Liver (tissue), 8 donors: ENCODE measurements at regions not wholly inside any gene's neighbourhood (a gene's known extent, or its start where the extent isn't known, plus 50 kb on each side); places are given as distances from the start of the nearest gene placed in this dataset.

Experiments
- DNase-seq: peaks from one replicate; pipeline ENCODE4 v3.0.0-alpha.2; 2017; ENCODE audit warnings: low spot score
- H3K27ac ChIP-seq, 2 donors: one replicate each; pipeline ENCODE4 v1.7.0; 2013; ENCODE audit warnings: inconsistent platforms in 2 of 2, low read length in 2 of 2, control low read depth in 1 of 2, low read depth in 1 of 2, mild to moderate bottlenecking in 1 of 2
- H3K27me3 ChIP-seq, 4 donors: one replicate each; pipeline versions ENCODE4 v1.6.1 to v1.7.0; 2013; ENCODE audit warnings: low read length in 3 of 4, inconsistent platforms in 1 of 4, mild to moderate bottlenecking in 1 of 4, moderate library complexity in 1 of 4; ENCODE audit not compliant: control insufficient read depth in 4 of 4, insufficient read depth in 4 of 4
- H3K36me3 ChIP-seq, 4 donors: one replicate each; pipeline versions ENCODE4 v1.6.1 to v1.7.0; 2013; ENCODE audit warnings: low read length in 3 of 4, mild to moderate bottlenecking in 3 of 4, low read depth in 1 of 4, moderate library complexity in 1 of 4; ENCODE audit not compliant: control insufficient read depth in 4 of 4, insufficient read depth in 3 of 4
- H3K4me1 ChIP-seq, 4 donors: one replicate each; pipeline versions ENCODE4 v1.6.1 to v1.7.0; 2013; ENCODE audit warnings: low read length in 3 of 4, mild to moderate bottlenecking in 3 of 4, moderate library complexity in 1 of 4; ENCODE audit not compliant: control insufficient read depth in 4 of 4, insufficient read depth in 4 of 4
- H3K4me3 ChIP-seq, 3 donors: one replicate each; pipeline versions ENCODE4 v1.6.1 to v1.7.0; 2013; ENCODE audit warnings: low read length in 3 of 3, control low read depth in 1 of 3, low read depth in 1 of 3, mild to moderate bottlenecking in 1 of 3
- H3K9ac ChIP-seq, 2 donors: one replicate each; pipeline ENCODE4 v1.7.0; 2013; ENCODE audit warnings: low read length in 2 of 2, mild to moderate bottlenecking in 2 of 2, moderate library complexity in 2 of 2, control low read depth in 1 of 2, low read depth in 1 of 2
- H3K9me3 ChIP-seq, 4 donors: one replicate each; pipeline versions ENCODE4 v1.6.1 to v1.7.0; 2013; ENCODE audit warnings: low read length in 3 of 4; ENCODE audit not compliant: control insufficient read depth in 4 of 4
- EGR1 ChIP-seq, 2 donors: IDR thresholded peaks; 2 replicates each; pipeline ENCODE4 v1.6.1; 2016 to 2018; ENCODE audit warnings: antibody characterized with exemption in 2 of 2, low read depth in 2 of 2
- HNF4A ChIP-seq, 2 donors: conservative IDR thresholded peaks; 2 replicates each; pipeline ENCODE4 v1.6.1; 2016; ENCODE audit warnings: antibody characterized with exemption in 2 of 2, mild to moderate bottlenecking in 2 of 2
- HNF4G ChIP-seq: IDR thresholded peaks from 2 replicates; pipeline ENCODE4 v1.6.1; 2016; ENCODE audit warnings: antibody characterized with exemption
- JUND ChIP-seq, 2 donors: IDR thresholded peaks; 2 replicates each; pipeline ENCODE4 v1.6.1; 2016; ENCODE audit warnings: antibody characterized with exemption in 2 of 2
- NR2F2 ChIP-seq: IDR thresholded peaks from 2 replicates; pipeline ENCODE4 v1.6.1; 2016; ENCODE audit warnings: antibody characterized with exemption
- RAD21 ChIP-seq, 2 donors: IDR thresholded peaks; 2 replicates each; pipeline ENCODE4 v1.6.1; 2016; ENCODE audit warnings: antibody characterized with exemption in 2 of 2, mild to moderate bottlenecking in 2 of 2
- RXRA ChIP-seq, 2 donors: IDR thresholded peaks; 2 replicates each; pipeline ENCODE4 v1.6.1; 2017 to 2018; ENCODE audit warnings: antibody characterized with exemption in 2 of 2, mild to moderate bottlenecking in 1 of 2
- TAF1 ChIP-seq: conservative IDR thresholded peaks from 2 replicates; pipeline ENCODE4 v1.6.1; 2016; ENCODE audit warnings: antibody characterized with exemption, mild to moderate bottlenecking
- YY1 ChIP-seq: IDR thresholded peaks from 2 replicates; pipeline ENCODE4 v1.6.1; 2016; ENCODE audit warnings: antibody characterized with exemption, mild to moderate bottlenecking
- WGBS: extraction: QIAGEN DNeasy Blood & Tissue Kit; methylation state at CpG from one replicate; pipeline ENCODE4 v1.1.7; 2013; 5-methylcytosine and 5-hydroxymethylcytosine counted together
- TF ChIP-seq, protein P1 (sequence below): fragments of 150-350 bp; IDR thresholded peaks from 2 replicates; pipeline ENCODE4 v1.5.1; 2017; ENCODE audit warnings: improper control_type of control experiment, low read depth, low read length; ENCODE audit not compliant: missing input control
- donor health status: healthy.
- donor health status: healthy.
- donor health status: healthy.
- donor health status: healthy.
- donor health status: healthy.

DNA sequence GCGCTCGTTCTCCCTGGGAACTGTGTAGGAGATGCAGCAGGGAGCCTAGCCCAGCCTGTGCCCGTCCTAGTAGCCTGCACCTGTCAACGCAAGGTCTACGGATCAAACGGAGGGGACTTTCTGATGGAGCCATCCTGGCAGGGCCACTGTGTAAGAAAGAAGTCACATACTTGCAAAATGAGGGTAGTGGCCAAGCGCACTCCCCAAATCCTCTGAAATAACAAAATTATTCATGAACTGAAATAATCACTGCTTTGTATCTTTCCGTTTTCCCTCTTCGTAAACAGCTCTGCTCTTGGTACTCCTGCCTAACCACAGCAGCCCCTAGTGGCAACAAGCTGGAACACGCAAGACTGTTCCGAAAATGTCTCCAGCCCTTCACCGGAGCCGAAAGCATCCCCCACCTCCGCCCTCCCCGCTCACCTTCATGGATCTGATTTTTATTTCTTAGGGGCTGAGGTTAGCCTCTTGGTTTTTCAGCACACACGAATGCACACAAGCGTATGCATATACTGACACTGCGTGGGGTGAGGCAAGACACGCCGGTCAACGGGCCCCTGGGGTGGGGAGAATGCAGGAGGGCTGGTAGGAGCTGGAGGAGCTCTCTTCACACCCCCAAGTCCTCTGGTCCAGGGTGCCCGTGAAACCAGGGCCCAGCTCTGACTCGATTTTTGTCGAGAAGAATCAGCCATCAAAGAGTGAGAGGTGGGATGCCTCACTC is 100.8 kb downstream of the ABCC12 start:
- H3K9me3 ChIP-seq = no peaks in the 10 kb centered on the region
- DNase-seq = peak; percentile 35
- no peaks in the 10 kb centered on the region for H3K36me3 ChIP-seq
- H3K4me1 ChIP-seq = peaks cover 0 to 6% (median 0%) of the 10 kb centered on the region in 4 donors
- 26% methylated on average over 24 of the region's 24 CpGs for WGBS
- H3K27ac ChIP-seq = no peak overlapping the region
- TF ChIP-seq JUND (IDR thresholded peaks at IDR 0.05) = no peak
- peak; percentile 82 to 88 for TF ChIP-seq RAD21 (IDR thresholded peaks at IDR 0.05)
- no peak for TF ChIP-seq YY1
- TF ChIP-seq, protein P1, sequence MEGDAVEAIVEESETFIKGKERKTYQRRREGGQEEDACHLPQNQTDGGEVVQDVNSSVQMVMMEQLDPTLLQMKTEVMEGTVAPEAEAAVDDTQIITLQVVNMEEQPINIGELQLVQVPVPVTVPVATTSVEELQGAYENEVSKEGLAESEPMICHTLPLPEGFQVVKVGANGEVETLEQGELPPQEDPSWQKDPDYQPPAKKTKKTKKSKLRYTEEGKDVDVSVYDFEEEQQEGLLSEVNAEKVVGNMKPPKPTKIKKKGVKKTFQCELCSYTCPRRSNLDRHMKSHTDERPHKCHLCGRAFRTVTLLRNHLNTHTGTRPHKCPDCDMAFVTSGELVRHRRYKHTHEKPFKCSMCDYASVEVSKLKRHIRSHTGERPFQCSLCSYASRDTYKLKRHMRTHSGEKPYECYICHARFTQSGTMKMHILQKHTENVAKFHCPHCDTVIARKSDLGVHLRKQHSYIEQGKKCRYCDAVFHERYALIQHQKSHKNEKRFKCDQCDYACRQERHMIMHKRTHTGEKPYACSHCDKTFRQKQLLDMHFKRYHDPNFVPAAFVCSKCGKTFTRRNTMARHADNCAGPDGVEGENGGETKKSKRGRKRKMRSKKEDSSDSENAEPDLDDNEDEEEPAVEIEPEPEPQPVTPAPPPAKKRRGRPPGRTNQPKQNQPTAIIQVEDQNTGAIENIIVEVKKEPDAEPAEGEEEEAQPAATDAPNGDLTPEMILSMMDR = peak; percentile 66
- TF ChIP-seq HNF4A (conservative IDR thresholded peaks at IDR 0.05) = no peak
- H3K4me3 ChIP-seq = no peak overlapping the region
- peaks cover 0 to 5% (median 0%) of the 10 kb centered on the region in 4 donors for H3K27me3 ChIP-seq
- no peak overlapping the region for H3K9ac ChIP-seq

DNA sequence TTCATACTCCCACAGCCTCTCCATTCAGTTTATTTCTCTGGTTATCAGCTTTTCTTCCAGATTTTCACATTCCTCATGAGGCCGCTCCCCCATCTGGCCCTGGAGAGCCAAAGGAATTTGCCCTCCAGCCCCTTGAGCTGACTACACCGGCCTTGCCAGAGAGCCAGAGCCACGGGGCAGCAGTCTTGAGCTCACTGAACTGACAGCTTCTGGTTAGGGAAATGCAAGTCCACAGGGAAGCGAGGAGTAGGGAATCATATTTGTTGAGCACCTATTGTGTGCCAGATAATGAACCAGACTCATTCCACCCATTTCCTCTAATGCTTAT is 102.4 kb downstream of the ABCC12 start:
- Histone ChIP-seq H3K9ac (no peak overlapping the region), H3K27ac (no peak overlapping the region), H3K9me3 (no peaks in the 10 kb centered on the region), H3K4me1 (peaks cover 0 to 6% (median 0%) of the 10 kb centered on the region in 4 donors), H3K36me3 (no peaks in the 10 kb centered on the region), H3K27me3 (peaks cover 0 to 5% (median 0%) of the 10 kb centered on the region in 4 donors), H3K4me3 (no peak overlapping the region)
- TF ChIP-seq EGR1 (IDR thresholded peaks at IDR 0.05; ENCODE audit: low read depth in 2 of 2) (no peak), NR2F2 (peak; percentile 72), RXRA (IDR thresholded peaks at IDR 0.05) (peak; percentile 51 to 57)
- 47% methylated on average over 4 of the region's 4 CpGs for WGBS
- DNase-seq = no peak

DNA sequence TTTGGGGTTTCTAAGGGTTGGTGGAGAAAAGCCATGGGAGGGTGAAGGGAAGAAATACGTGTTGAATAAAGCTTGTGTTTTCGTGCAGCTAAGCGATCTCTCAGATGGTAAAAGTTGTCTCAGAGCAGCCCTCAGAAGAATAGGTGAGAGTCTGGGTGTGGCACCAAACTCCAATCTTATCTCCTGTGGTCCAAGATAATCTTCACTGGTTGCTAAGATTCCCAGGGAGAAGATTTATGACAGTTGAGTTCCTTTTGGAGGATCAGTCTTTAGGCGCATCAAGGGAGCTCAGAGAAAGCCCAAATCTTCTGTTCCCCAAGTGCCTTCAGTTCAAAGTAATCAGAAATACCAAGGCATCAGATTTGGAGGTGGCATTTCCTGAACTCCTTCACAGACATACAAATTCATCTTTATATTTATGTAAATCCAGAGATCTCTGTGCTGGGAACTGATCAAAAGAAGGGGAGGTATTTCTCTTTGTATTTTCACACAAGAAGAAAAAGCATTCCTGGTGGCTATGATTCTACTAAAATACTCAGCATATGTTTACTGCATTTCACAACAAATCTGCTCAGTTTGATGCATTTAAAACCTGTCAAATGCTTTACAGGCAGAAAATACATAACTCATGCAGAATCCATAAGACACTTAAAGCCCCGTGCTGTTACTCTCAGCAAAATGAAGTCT is 102.9 kb downstream of the ABCC12 start:
- no peak overlapping the region for H3K9ac ChIP-seq
- WGBS = 60% methylated on average over 5 of the region's 5 CpGs
- no peak for TF ChIP-seq NR2F2
- no peak for TF ChIP-seq HNF4A (conservative IDR thresholded peaks at IDR 0.05)
- no peak for TF ChIP-seq JUND (IDR thresholded peaks at IDR 0.05)
- TF ChIP-seq, protein P1 = no peak
- no peak for TF ChIP-seq EGR1 (IDR thresholded peaks at IDR 0.05; ENCODE audit: low read depth in 2 of 2)
- TF ChIP-seq HNF4G = no peak
- no peak for TF ChIP-seq TAF1
- peaks cover 0 to 6% (median 0%) of the 10 kb centered on the region in 4 donors for H3K4me1 ChIP-seq
- DNase-seq = no peak
- no peaks in the 10 kb centered on the region for H3K9me3 ChIP-seq
- no peak overlapping the region for H3K4me3 ChIP-seq
- H3K27me3 ChIP-seq = peaks cover 0 to 5% (median 0%) of the 10 kb centered on the region in 4 donors
- no peaks in the 10 kb centered on the region for H3K36me3 ChIP-seq
- H3K27ac ChIP-seq = no peak overlapping the region
